HCT116 (cell line): ENCODE measurements at regions not wholly inside any gene's neighbourhood (a gene's known extent, or its start where the extent isn't known, plus 50 kb on each side); places are given as distances from the start of the nearest gene placed in this dataset.

Experiments used
- ATAC-seq: fragments of 200-7000 bp; cut with Tn5 transposase; 2 replicates; pipeline ENCODE4 v1.9.1; 2020; ENCODE audit warnings: mild to moderate bottlenecking, moderate library complexity
- BruUV-seq: library from RNA; stranded (reverse); fragments of 400-500 nt; replicated peaks from 2 replicates; lab custom pipeline; 2021; lab: Mats Ljungman, UMichigan
- CTCF ChIA-PET: fragments of 300-600 bp; sonication (Branson Sonifier 250); formaldehyde crosslinking; loops from one replicate; lab custom pipeline; 2021; ENCODE audit warnings: antibody characterized with exemption; lab: Charles Lee
- POLR2A ChIA-PET: fragments of 300-600, 350-600 bp; sonication (Branson Sonifier 250); formaldehyde crosslinking; loops from one replicate; lab custom pipeline; 2021; ENCODE audit warnings: antibody characterized with exemption; lab: Charles Lee
- RAD21 ChIA-PET, 2 experiments: fragments of 300-600 bp; sonication (Branson Sonifier 250); formaldehyde crosslinking; loops; one replicate each; lab custom pipeline; 2023; ENCODE audit warnings: low total read pairs in 2 of 2; ENCODE audit not compliant: uncharacterized antibody in 2 of 2, unreplicated experiment in 2 of 2, low non-redundant PET in 1 of 2; lab: Charles Lee
- DNase-seq: peaks from one replicate; pipeline ENCODE4 v3.0.0-alpha.2; 2010; ENCODE audit warnings: low read depth, low spot score
- H2AFZ ChIP-seq: fragments of 200-600 bp; shearing (Covaris generic), sonication (generic); 2 replicates; pipeline ENCODE4 v1.6.1; 2017; ENCODE audit warnings: low read depth, mixed run types, mixed read lengths, antibody characterized with exemption, low read length; ENCODE audit not compliant: poor library complexity, severe bottlenecking
- H3K27ac ChIP-seq: 2 replicates; pipeline ENCODE4 v1.5.1; 2012; ENCODE audit warnings: low read depth, low read length
- H3K27me3 ChIP-seq: fragments of 200-600 bp; sonication (generic); 2 replicates; pipeline ENCODE4 v1.6.1; 2016; ENCODE audit warnings: mixed run types, low read length, mixed read lengths; ENCODE audit not compliant: insufficient read depth
- H3K36me3 ChIP-seq, 2 experiments: fragments of 200-500 bp in 1 of 2; fragments of 200-600 bp in 1 of 2; sonication (Bioruptor generic) in 1 of 2; sonication (generic) in 1 of 2; 2 replicates each; pipeline versions ENCODE4 v1.5.1 to v1.6.1; 2014 to 2016; ENCODE audit warnings: low read length in 2 of 2, inconsistent platforms in 1 of 2, mixed read lengths in 1 of 2, mixed run types in 1 of 2; ENCODE audit not compliant: insufficient read depth in 2 of 2, control insufficient read depth in 1 of 2
- H3K4me1 ChIP-seq, 2 experiments: fragments of 200-600 bp in 1 of 2; sonication (generic) in 1 of 2; 2 replicates each; pipeline versions ENCODE4 v1.5.1 to v1.6.1; 2012 to 2017; ENCODE audit warnings: low read length in 2 of 2, inconsistent platforms in 1 of 2, mild to moderate bottlenecking in 1 of 2, mixed read lengths in 1 of 2, mixed run types in 1 of 2, moderate library complexity in 1 of 2; ENCODE audit not compliant: insufficient read depth in 2 of 2, control insufficient read depth in 1 of 2
- H3K4me2 ChIP-seq: fragments of 200-600 bp; sonication (generic); 2 replicates; pipeline ENCODE4 v1.6.1; 2017; ENCODE audit warnings: mixed run types, low read length, mixed read lengths
- H3K4me3 ChIP-seq, 2 experiments: fragments of 200-600 bp in 1 of 2; sonication (generic) in 1 of 2; replicated peaks in 1 of 2; 2 replicates each; pipeline ENCODE4 v1.5.1; 2011 to 2016; ENCODE audit warnings: low read length in 2 of 2, control low read depth in 1 of 2, low read depth in 1 of 2, mild to moderate bottlenecking in 1 of 2, mixed read lengths in 1 of 2, mixed run types in 1 of 2
- H3K79me2 ChIP-seq: fragments of 200-600 bp; sonication (generic); 2 replicates; pipeline ENCODE4 v1.6.1; 2017; ENCODE audit warnings: mild to moderate bottlenecking, mixed run types, low read length, moderate library complexity, mixed read lengths; ENCODE audit not compliant: insufficient read depth
- H3K9ac ChIP-seq: fragments of 200-600 bp; sonication (generic); 2 replicates; pipeline ENCODE4 v1.6.1; 2016; ENCODE audit warnings: low read length, mixed read lengths
- H3K9me2 ChIP-seq: fragments of 200-600 bp; sonication (generic), shearing (Covaris generic); 2 replicates; pipeline ENCODE4 v1.6.1; 2017; ENCODE audit warnings: mixed run types, mild to moderate bottlenecking, moderate library complexity; ENCODE audit not compliant: insufficient read depth
- H3K9me3 ChIP-seq, 2 experiments: fragments of 200-500 bp in 1 of 2; fragments of 200-600 bp in 1 of 2; sonication (Bioruptor generic) in 1 of 2; sonication (generic) in 1 of 2; 2 replicates each; pipeline ENCODE4 v1.6.1; 2014 to 2017; ENCODE audit warnings: low read length in 2 of 2, mixed read lengths in 2 of 2, inconsistent platforms in 1 of 2, low read depth in 1 of 2, mild to moderate bottlenecking in 1 of 2, mixed run types in 1 of 2, moderate library complexity in 1 of 2; ENCODE audit not compliant: control insufficient read depth in 1 of 2, insufficient read depth in 1 of 2
- H4K20me1 ChIP-seq: fragments of 200-600 bp; sonication (generic), shearing (Covaris generic); 2 replicates; pipeline ENCODE4 v1.6.1; 2017; ENCODE audit warnings: mixed run types, mild to moderate bottlenecking, moderate library complexity; ENCODE audit not compliant: insufficient read depth
- CBX3 ChIP-seq: IDR thresholded peaks from 2 replicates; pipeline ENCODE4 v1.6.1; 2012; ENCODE audit warnings: low read depth
- CEBPB ChIP-seq: IDR thresholded peaks from 2 replicates; pipeline ENCODE4 v1.6.1; 2012; ENCODE audit warnings: low read depth
- ELF1 ChIP-seq: IDR thresholded peaks from 2 replicates; pipeline ENCODE4 v1.6.1; 2012; ENCODE audit warnings: low read depth, borderline replicate concordance
- EZH2 ChIP-seq: fragments of 200-600 bp; sonication (generic); IDR thresholded peaks from 2 replicates; pipeline ENCODE4 v1.6.1; 2017; ENCODE audit warnings: antibody characterized with exemption, mixed run types
- EZH2phosphoT487 ChIP-seq: fragments of 200-600 bp; IDR thresholded peaks from 2 replicates; pipeline ENCODE4 v1.6.1; 2018; ENCODE audit warnings: antibody characterized with exemption, borderline replicate concordance
- FOSL1 ChIP-seq: IDR thresholded peaks from 2 replicates; pipeline ENCODE4 v1.6.1; 2012; ENCODE audit warnings: low read depth
- JUND ChIP-seq: IDR thresholded peaks from 2 replicates; pipeline ENCODE4 v1.6.1; 2012
- POLR2A ChIP-seq: IDR thresholded peaks from 2 replicates; pipeline ENCODE4 v1.7.0; 2011; ENCODE audit warnings: borderline replicate concordance; ENCODE audit not compliant: insufficient read depth, insufficient read length; ENCODE audit errors: extremely low read depth
- POLR2AphosphoS5 ChIP-seq: IDR thresholded peaks from 2 replicates; pipeline ENCODE4 v1.6.1; 2011; ENCODE audit warnings: mild to moderate bottlenecking, low read depth, low read length, moderate library complexity
- SP1 ChIP-seq: IDR thresholded peaks from 2 replicates; pipeline ENCODE4 v1.6.1; 2012; ENCODE audit warnings: low read depth
- YY1 ChIP-seq: IDR thresholded peaks from 2 replicates; pipeline ENCODE4 v1.6.1; 2011; ENCODE audit warnings: low read length, low read depth, moderate library complexity, mild to moderate bottlenecking; ENCODE audit not compliant: insufficient replicate concordance; ENCODE audit errors: extremely low read depth
- ZFX ChIP-seq: fragments of 450-650 bp; IDR thresholded peaks from 2 replicates; pipeline ENCODE4 v1.6.1; 2017
- ZNF274 ChIP-seq: fragments of 200-500 bp; sonication (Bioruptor generic); IDR thresholded peaks from 2 replicates; pipeline ENCODE4 v1.6.1; 2014; ENCODE audit warnings: mild to moderate bottlenecking, low read depth, low read length, inconsistent platforms
- intact Hi-C: fragments of 100-400 bp; cut with micrococcal nuclease; formaldehyde crosslinking; loops from 2 replicates; pipeline ENCODE4 v1.10.0; 2022
- TF ChIP-seq, protein P1 (sequence below): IDR thresholded peaks from 2 replicates; pipeline ENCODE4 v1.6.1; 2012; ENCODE audit warnings: low read depth
- TF ChIP-seq, protein P2 (sequence below): IDR thresholded peaks from 2 replicates; pipeline ENCODE4 v1.6.1; 2011; ENCODE audit warnings: mild to moderate bottlenecking, low read length, moderate library complexity; ENCODE audit not compliant: insufficient replicate concordance; ENCODE audit errors: extremely low read depth
- TF ChIP-seq, protein P3 (sequence below): IDR thresholded peaks from 2 replicates; pipeline ENCODE4 v1.6.1; 2012
- TF ChIP-seq, protein P4 (sequence below): IDR thresholded peaks from 2 replicates; pipeline ENCODE4 v1.6.1; 2012

DNA sequence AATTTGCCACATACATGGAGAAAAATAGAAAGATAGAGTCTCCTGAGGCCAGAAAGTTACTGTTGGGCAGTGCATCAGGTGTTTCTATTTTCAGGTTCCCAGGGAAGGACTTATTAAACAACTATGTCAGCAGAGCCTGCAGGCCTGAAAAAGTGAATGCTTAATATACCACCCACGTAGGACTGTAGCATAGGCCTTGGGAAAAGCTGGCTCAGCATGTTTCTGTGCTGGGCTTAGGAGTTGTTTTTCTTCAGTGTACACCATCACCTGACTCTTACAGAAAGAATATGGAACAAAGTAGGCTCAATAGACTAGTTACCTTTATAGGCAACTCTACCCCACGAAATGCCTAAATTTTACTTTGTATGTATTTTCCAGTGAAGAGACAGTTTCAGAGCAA, 1385.9 kb downstream of the FAM133A start (continued):
- TF ChIP-seq, protein P1, sequence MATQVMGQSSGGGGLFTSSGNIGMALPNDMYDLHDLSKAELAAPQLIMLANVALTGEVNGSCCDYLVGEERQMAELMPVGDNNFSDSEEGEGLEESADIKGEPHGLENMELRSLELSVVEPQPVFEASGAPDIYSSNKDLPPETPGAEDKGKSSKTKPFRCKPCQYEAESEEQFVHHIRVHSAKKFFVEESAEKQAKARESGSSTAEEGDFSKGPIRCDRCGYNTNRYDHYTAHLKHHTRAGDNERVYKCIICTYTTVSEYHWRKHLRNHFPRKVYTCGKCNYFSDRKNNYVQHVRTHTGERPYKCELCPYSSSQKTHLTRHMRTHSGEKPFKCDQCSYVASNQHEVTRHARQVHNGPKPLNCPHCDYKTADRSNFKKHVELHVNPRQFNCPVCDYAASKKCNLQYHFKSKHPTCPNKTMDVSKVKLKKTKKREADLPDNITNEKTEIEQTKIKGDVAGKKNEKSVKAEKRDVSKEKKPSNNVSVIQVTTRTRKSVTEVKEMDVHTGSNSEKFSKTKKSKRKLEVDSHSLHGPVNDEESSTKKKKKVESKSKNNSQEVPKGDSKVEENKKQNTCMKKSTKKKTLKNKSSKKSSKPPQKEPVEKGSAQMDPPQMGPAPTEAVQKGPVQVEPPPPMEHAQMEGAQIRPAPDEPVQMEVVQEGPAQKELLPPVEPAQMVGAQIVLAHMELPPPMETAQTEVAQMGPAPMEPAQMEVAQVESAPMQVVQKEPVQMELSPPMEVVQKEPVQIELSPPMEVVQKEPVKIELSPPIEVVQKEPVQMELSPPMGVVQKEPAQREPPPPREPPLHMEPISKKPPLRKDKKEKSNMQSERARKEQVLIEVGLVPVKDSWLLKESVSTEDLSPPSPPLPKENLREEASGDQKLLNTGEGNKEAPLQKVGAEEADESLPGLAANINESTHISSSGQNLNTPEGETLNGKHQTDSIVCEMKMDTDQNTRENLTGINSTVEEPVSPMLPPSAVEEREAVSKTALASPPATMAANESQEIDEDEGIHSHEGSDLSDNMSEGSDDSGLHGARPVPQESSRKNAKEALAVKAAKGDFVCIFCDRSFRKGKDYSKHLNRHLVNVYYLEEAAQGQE = no peak
- TF ChIP-seq POLR2A (no peak), ZNF274 (no peak)

DNA sequence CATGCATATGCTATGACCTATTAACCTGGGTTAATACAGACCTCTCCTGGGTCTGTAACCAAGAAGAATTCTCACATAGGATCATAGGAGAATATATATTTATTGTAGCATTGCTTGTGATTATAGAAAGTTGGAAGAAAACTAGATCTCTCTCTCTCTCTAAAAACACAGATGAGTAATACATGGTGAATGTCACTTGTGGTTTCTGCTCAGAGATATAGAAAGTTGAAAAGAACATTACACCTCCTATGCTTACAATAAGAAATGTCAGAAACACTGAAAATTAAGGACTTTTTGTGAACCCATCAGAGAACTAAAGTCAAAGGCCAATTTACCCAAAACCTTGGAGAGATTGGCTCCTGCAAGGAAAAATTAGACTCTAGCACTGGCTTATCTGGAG, 1389.5 kb downstream of the FAM133A start:
- no peaks in the 10 kb centered on the region for H3K79me2 ChIP-seq
- no peak for ATAC-seq
- H3K27ac ChIP-seq = no peak overlapping the region
- CTCF ChIA-PET = no interaction called here
- H3K9me2 ChIP-seq = no peaks in the 10 kb centered on the region
- no peak for DNase-seq
- no TSS peak for BruUV-seq
- no peaks in the 10 kb centered on the region for H3K4me1 ChIP-seq
- no peak overlapping the region for H3K4me2 ChIP-seq
- H2AFZ ChIP-seq = no peak overlapping the region
- no peak overlapping the region for H3K9ac ChIP-seq
- no peaks in the 10 kb centered on the region for H4K20me1 ChIP-seq
- H3K36me3 ChIP-seq = no peaks in the 10 kb centered on the region
- POLR2A ChIA-PET = no interaction called here
- H3K27me3 ChIP-seq = no peaks in the 10 kb centered on the region
- no peak overlapping the region for H3K4me3 ChIP-seq
- H3K9me3 ChIP-seq = no peaks in the 10 kb centered on the region
- intact Hi-C loops = no loop called here
- RAD21 ChIA-PET = no interaction called here
- TF ChIP-seq ZNF274 (no peak), CBX3 (no peak), ZFX (no peak), JUND (no peak), EZH2 (no peak), EZH2phosphoT487 (no peak), YY1 (no peak), CEBPB (no peak), FOSL1 (no peak), POLR2AphosphoS5 (no peak), ELF1 (no peak), SP1 (no peak), POLR2A (no peak)
- TF ChIP-seq, protein P1 = no peak
- TF ChIP-seq, protein P2, sequence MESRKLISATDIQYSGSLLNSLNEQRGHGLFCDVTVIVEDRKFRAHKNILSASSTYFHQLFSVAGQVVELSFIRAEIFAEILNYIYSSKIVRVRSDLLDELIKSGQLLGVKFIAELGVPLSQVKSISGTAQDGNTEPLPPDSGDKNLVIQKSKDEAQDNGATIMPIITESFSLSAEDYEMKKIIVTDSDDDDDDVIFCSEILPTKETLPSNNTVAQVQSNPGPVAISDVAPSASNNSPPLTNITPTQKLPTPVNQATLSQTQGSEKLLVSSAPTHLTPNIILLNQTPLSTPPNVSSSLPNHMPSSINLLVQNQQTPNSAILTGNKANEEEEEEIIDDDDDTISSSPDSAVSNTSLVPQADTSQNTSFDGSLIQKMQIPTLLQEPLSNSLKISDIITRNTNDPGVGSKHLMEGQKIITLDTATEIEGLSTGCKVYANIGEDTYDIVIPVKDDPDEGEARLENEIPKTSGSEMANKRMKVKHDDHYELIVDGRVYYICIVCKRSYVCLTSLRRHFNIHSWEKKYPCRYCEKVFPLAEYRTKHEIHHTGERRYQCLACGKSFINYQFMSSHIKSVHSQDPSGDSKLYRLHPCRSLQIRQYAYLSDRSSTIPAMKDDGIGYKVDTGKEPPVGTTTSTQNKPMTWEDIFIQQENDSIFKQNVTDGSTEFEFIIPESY = no peak
- TF ChIP-seq, protein P3, sequence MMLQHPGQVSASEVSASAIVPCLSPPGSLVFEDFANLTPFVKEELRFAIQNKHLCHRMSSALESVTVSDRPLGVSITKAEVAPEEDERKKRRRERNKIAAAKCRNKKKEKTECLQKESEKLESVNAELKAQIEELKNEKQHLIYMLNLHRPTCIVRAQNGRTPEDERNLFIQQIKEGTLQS = no peak
- TF ChIP-seq, protein P4, sequence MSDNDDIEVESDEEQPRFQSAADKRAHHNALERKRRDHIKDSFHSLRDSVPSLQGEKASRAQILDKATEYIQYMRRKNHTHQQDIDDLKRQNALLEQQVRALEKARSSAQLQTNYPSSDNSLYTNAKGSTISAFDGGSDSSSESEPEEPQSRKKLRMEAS = no peak
